Motor neuron (in vitro differentiated cells): ENCODE measurements at regions not wholly inside any gene's neighbourhood (a gene's known extent, or its start where the extent isn't known, plus 50 kb on each side); places are given as distances from the start of the nearest gene placed in this dataset.
A peak's percentile ranks its signal among the peaks of the same experiment; 100 is the strongest.
"Not testable (repeated sequence)": the region's sequence is repeated elsewhere in the genome, so short reads cannot be mapped to it uniquely, and the experiment has no call there.

Experiments used
- ATAC-seq, 8 experiments: fragments of 200-7000 bp; cut with Tn5 transposase; replicated peaks in 6 of 8; 2 replicates each; pipeline ENCODE4 v1.8.0; 2021; ENCODE audit warnings: mild to moderate bottlenecking in 8 of 8, moderate library complexity in 8 of 8
- H3K27ac ChIP-seq, 2 donors: fragments of 250-450 bp; sonication (Bioruptor Pico); 2 replicates each; pipeline ENCODE4 v1.9.0; 2021; ENCODE audit warnings: antibody characterized with exemption in 2 of 2, mild to moderate bottlenecking in 2 of 2, moderate library complexity in 1 of 2
- H3K4me1 ChIP-seq, 2 donors: fragments of 250-450 bp; sonication (Bioruptor Pico); replicated peaks in 1 of 2; 2 replicates each; pipeline ENCODE4 v1.6.1; 2021; ENCODE audit warnings: antibody characterized with exemption in 2 of 2, mild to moderate bottlenecking in 2 of 2, moderate library complexity in 1 of 2
- H3K4me3 ChIP-seq, 5 donors: fragments of 250-450 bp; sonication (Bioruptor Pico); 2 replicates each; pipeline ENCODE4 v1.9.0; 2021; ENCODE audit warnings: antibody characterized with exemption in 5 of 5, mild to moderate bottlenecking in 5 of 5, moderate library complexity in 4 of 5
- WGBS, 10 experiments: fragments of 450-650 bp; shearing (Covaris generic); methylation state at CpG; one replicate each; pipeline ENCODE4 v1.0.0; 2022; 5-methylcytosine and 5-hydroxymethylcytosine counted together
- in situ Hi-C, 9 experiments: fragments of 400-800 bp; cut with MboI; loops; one replicate each; pipeline ENCODE4 v1.15.0; 2021; ENCODE audit warnings: low sequenced_read_pairs in 9 of 9, low pct_unique_long_range_greater_than_20kb in 2 of 9; ENCODE audit not compliant: unreplicated experiment in 9 of 9

DNA sequence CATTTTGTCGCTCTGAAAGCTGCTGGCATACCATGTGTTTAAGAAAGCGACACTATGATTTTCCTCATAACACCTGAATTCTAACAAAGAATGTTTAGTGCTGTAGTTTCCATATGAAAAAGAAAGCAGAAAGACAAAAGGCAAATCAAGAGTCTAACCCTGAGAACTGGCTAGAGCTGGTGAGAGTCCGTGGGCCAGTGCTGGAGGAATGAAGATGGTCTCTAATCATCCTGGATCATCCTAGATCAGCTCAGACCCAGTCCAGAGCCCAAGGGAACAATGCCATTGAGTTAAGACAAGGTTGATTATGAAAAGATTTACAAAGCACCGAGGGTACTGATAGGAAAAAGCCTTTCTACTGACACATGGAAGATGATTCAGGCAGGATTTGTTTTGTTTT is 73.0 kb upstream of the MYLIP start:
- 38 to 78% (median 64%) methylated on average over 1 to 4 of the region's 4 CpGs; no CpG with 5 or more reads in 2 of the 10 experiments for WGBS, 10 experiments
- Histone ChIP-seq H3K4me1 (peaks cover 22 to 23% of the 10 kb centered on the region in 2 donors), H3K27ac (no peak overlapping the region), H3K4me3 (no peak overlapping the region)
- peak in 3 of 8 experiments; percentile 49 to 63 (median 58) for ATAC-seq
- in situ Hi-C loops, result no loop called here

DNA sequence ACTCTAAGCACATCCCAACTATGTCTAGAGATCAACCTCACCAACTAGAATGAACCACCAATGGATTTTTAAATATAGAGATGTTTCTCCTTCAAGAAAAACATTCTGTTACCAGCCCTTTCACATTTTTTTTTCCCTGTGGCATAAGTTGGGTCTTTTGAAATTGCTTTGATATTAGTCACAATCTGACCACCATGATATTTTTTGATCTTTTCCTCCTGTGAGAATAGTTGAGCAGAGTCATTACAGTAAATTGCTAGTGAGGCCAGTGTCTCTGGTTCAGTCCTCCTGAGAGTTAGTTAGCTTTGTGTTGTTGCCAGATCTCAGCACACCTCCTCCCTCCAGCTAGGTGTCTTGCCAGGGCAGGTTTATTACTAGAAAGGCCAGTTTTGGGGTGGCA is 79.7 kb upstream of the MYLIP start:
- in situ Hi-C loops, result no loop called here

DNA sequence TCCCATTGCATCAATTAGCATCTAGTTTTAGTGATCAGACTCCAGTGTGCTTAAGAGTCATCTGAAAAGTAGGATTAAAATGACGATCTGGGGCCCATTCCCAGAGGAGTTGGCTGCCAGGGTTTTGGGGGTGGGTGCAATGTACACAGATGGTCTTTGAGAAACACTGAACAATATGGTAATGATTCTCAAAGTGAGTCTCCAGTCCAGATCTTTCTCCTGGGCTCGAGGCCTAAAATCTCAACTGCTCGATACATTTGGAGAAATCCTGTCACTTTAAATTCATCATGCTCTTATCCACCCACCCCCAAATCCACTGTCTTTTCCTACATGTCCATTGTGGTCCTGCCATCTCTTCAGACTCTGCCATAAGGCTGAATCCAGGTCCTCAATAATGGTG is 80.7 kb upstream of the MYLIP start:
- no peak for ATAC-seq
- WGBS, 10 experiments, result 32 to 100% (median 87%) methylated on average over 1 to 3 of the region's 3 CpGs; no CpG with 5 or more reads in 5 of the 10 experiments
- Histone ChIP-seq H3K4me3 (no peak overlapping the region), H3K4me1 (peaks cover 4 to 7% of the 10 kb centered on the region in 2 donors), H3K27ac (no peak overlapping the region)
- in situ Hi-C loops, result no loop called here

More for the DNA sequence above, 79.7 kb upstream of the MYLIP start:
- no peak overlapping the region for H3K27ac ChIP-seq
- H3K4me3 ChIP-seq, result no peak overlapping the region
- no peak for ATAC-seq
- no peaks in the 10 kb centered on the region for H3K4me1 ChIP-seq

DNA sequence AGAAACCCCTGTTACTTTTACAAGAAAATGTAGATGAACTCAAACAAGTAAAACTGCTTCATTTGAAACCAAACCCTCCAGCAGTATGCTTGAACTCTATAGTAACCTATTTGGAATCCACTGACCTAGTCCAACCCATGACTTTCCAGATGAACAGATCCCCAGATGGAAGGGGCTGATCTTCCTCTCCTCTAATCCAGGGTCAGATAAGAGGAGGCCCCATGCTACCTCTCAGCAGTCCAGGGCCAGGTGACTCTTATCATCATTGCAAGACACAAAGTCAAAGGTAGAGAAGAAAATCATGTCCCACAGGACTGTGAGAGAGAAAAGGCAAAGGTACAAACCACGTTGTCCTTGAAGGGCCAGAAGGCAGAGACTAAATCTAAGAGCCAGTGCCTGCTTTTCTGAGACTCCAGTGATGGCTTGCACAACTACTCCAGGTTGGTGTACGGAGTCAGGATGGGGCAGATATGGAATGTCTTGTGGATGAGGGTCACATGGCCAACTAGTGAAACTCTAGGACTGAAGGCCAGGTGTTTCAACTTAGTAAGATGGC is 81.4 kb upstream of the MYLIP start:
- no peak overlapping the region for H3K4me3 ChIP-seq
- 76 to 100% (median 89%) methylated on average over 1 to 2 of the region's 2 CpGs; no CpG with 5 or more reads in 7 of the 10 experiments for WGBS, 10 experiments
- no peak for ATAC-seq
- in situ Hi-C loops, result no loop called here
- no peak overlapping the region for H3K27ac ChIP-seq
- peaks cover 5 to 7% of the 10 kb centered on the region in 2 donors for H3K4me1 ChIP-seq

DNA sequence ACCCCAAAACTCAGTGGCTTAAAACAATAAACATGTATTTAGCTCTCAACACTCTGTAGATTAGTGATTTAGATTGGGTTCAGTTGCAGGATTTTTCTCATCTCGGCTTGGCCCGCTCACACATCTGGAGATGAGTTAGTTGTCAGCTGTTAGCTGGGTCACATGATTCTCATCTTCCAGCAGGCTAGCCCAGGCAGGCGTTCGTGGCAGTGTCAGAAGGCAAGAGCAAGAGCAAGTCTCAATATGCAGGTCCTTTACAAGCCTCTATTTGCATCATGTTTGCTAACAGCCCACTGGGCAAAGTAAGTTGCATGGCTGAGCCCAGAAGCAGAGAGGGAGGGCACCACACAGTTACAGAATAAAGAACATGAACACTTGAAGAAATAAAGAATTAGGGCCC is 83.6 kb upstream of the MYLIP start:
- in situ Hi-C loops, result no loop called here
- peak in 3 of 8 experiments; percentile 30 to 90 (median 85) for ATAC-seq
- WGBS, 10 experiments, result 21 to 61% (median 32%) methylated on average over 2 to 4 of the region's 4 CpGs; no CpG with 5 or more reads in 2 of the 10 experiments
- Histone ChIP-seq H3K27ac (no peak overlapping the region), H3K4me1 (peaks cover 5 to 7% of the 10 kb centered on the region in 2 donors), H3K4me3 (no peak overlapping the region)

DNA sequence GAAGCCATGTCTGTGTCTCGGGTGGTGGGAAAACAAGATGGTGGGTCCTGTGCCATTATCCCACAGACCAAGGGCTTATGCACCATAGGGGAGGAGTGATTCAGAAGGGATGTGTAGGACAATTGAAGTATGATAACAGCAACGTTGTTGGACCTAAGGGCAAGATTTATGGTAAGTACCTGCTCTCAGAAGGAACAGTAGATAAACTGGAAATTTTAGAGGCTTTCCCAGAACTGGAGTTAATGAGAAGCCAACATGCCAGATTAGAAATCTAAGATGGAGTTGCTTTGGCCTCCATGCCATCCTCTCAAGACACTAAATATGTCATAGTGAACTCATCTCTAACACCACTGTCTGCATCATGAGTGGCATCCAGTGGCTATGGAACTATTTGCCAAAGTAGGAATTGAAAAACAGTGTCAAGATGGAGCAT is 84.7 kb upstream of the MYLIP start:
- WGBS, 10 experiments, result 0 to 100% (median 65%) methylated on average over 1 to 2 of the region's 2 CpGs; no CpG with 5 or more reads in 4 of the 10 experiments
- H3K4me1 ChIP-seq, result peaks cover 5 to 7% of the 10 kb centered on the region in 2 donors
- peak in 1 of 8 experiments; percentile 27 for ATAC-seq
- no peak overlapping the region for H3K4me3 ChIP-seq
- no peak overlapping the region for H3K27ac ChIP-seq
- in situ Hi-C loops, result no loop called here

DNA sequence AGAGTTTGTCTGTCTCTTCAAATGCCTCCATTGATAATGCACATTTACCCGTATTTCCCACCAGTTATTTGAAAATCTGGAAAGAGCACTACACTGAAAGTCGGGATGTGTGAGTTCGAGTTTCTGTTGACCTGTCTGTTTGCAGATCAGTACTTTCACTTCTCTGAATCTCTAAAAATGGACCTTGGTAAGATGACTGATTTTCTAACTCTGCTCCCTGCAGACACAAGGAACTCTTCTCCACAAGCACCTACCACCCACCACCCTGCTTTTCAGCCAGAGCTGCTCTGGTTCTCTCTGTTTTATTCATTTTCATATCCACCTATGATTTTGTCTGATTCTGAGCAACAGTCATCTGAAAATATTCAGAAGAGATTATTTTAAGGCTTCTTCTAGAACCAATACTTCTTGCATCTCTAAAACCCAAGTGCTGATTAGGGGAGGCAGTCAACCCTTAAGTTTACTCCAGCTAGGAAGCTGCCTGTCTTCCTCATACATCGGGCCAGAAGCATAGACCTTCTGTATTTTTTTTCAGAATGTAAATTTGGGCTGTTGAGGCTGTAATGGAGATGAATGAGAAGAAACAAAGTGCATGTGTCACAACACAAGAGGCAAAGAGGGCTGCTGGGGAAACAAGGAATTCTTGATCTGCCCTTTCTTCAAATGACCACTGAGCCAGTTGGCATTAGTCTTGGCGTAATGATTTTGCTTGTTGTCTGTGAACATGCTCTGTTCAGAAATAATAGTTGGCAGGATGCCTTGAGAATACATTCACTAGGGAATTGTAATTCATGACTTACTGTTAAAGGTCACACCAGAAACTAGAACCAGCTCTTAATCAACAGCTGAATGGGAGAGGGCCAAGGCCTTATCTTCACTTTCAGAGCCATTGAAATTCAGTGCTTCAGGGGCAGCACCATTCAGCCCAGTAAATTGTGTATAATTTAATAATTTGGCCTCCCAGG is 85.4 kb upstream of the MYLIP start:
- no peak overlapping the region for H3K4me3 ChIP-seq
- in situ Hi-C loops, result no loop called here
- WGBS, 10 experiments, result 44 to 90% (median 79%) methylated on average over 2 to 5 of the region's 5 CpGs; no CpG with 5 or more reads in 1 of the 10 experiments
- peak in 5 of 8 experiments; percentile 3 to 73 (median 40) for ATAC-seq
- peaks cover 5 to 7% of the 10 kb centered on the region in 2 donors for H3K4me1 ChIP-seq
- H3K27ac ChIP-seq, result no peak overlapping the region

DNA sequence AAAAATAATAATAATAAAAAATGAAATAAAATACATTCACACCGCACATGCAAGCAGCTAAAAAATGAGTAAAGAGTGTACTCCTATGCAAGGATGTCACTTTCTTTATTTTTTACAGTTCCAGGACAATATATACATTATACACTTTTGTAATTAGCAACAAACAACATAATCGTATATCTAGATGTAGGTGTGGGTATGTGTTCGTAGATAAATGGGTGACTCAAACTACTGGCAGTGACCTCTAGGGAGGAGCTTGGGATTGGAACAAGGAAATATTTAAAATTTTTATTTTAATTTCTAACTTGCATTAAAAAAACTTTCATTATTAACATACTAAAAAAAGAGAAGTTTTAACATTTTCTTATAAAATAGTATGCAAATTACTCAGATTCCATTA is 86.1 kb upstream of the MYLIP start:
- WGBS, 10 experiments, result 0 to 100% (median 85%) methylated on average over 1 to 3 of the region's 3 CpGs
- H3K4me1 ChIP-seq, result peaks cover 5 to 7% of the 10 kb centered on the region in 2 donors
- peak in 1 of 8 experiments; percentile 56 for ATAC-seq
- H3K27ac ChIP-seq, result no peak overlapping the region
- H3K4me3 ChIP-seq, result no peak overlapping the region
- in situ Hi-C loops, result no loop called here

DNA sequence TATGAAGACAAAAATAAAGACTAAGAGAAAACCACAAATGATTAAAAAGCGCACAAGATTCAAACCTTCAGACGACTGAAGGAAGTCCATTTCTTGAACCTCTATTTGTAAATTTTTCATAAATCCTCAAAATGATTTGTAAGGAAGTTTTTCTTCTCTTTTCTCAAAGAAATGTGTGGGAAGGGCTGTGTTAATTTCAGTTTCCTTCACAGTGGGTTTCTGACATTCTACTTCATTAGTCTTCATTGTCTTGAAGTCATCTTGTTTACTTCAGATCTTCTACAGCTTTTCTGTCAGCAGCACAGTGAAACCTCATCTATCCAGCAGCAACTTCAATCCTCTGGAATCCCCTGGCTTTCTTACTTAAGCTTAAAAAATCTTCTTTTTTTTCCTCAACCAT is 87.6 kb upstream of the MYLIP start:
- H3K27ac ChIP-seq, result no peak overlapping the region
- H3K4me3 ChIP-seq, result no peak overlapping the region
- 23 to 93% (median 75%) methylated on average over 2 of the region's 2 CpGs for WGBS, 10 experiments
- H3K4me1 ChIP-seq, result peaks cover 5 to 7% of the 10 kb centered on the region in 2 donors
- ATAC-seq, result no peak
- in situ Hi-C loops, result no loop called here

DNA sequence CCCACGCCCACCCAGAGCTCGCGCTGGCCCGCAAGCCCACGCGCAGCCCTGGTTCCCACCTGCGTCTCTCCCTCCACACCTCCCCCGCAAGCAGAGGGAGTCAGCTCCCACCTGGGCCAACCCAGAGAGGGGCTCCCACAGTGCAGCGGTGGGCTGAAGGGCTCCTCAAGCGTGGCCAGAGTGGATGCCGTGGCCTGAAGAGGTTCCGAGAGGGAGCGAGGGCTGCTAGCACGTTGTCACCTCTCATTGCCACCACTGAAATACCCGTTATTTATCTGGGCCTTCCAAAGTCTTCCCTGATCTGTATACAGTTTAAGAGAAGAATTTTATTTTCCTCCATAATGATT is 88.3 kb upstream of the MYLIP start:
- peaks cover 5 to 7% of the 10 kb centered on the region in 2 donors for H3K4me1 ChIP-seq
- H3K4me3 ChIP-seq, result no peak overlapping the region
- no peak overlapping the region for H3K27ac ChIP-seq
- WGBS, 10 experiments, result 51 to 100% (median 95%) methylated on average over 1 to 8 of the region's 15 CpGs; no CpG with 5 or more reads in 3 of the 10 experiments
- in situ Hi-C loops, result no loop called here
- ATAC-seq, result no peak

DNA sequence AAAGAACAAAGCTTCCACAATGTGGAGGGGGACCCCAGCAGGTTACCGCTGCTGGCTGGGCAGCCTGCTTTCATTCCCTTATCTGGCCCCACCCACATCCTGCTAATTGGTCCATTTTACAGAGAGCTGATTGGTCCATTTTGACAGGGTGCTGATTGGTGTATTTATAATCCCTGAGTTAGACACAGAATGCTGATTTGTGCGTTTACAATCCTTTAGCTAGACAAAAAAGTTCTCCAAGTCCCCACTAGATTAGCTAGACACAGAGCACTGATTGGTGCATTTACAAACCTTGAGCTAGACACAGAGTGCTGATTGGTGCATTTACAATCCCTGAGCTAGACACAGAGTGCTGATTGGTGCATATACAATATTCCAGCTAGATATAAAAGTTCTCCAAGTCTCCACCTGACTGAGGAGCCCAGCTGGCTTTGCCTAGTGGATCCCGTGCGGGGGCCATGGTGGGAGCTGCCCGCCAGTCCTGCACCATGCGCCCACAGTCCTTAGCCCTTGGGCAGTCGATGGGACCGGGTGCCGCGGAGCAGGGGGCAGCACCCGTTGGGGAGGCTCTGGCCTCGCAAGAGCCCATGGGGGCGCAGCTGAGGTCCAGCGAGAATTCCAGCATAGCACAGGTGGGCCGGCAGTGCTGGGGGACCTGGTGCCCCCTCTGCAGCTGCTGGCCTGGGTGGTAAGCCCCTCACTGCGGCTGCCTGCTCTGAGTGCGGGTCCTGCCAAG is 88.8 kb upstream of the MYLIP start:
- 86 to 100% (median 93%) methylated on average over 1 to 8 of the region's 17 CpGs; no CpG with 5 or more reads in 5 of the 10 experiments for WGBS, 10 experiments
- in situ Hi-C loops, H3K4me3 ChIP-seq, ATAC-seq, H3K27ac ChIP-seq, H3K4me1 ChIP-seq: not testable (repeated sequence)

DNA sequence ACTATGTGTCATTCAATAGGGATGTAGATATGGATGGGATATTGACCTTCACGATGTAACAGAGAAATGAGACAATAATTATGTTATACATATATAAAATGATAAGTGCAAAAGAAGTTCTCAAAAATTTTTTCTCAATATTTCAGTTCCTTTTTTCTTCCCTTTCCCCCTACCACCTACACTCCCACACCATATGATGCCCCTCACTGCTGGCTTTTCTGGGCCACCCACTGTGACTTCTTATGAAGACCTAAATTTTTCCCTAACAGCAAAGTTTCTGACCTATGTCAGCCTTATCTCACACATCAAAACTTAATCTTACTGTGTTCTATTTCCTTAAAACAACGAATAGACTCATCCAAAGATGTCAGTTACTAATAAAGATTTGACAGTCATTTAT is 89.9 kb upstream of the MYLIP start:
- in situ Hi-C loops, result no loop called here
- 21 to 100% (median 88%) methylated on average over 1 to 2 of the region's 2 CpGs; no CpG with 5 or more reads in 1 of the 10 experiments for WGBS, 10 experiments
- H3K4me3 ChIP-seq, result no peak overlapping the region
- no peak for ATAC-seq
- no peak overlapping the region for H3K27ac ChIP-seq
- H3K4me1 ChIP-seq, result peaks cover 5 to 6% of the 10 kb centered on the region in 2 donors
